AG04450 (cell line): ENCODE measurements at regions not wholly inside any gene's neighbourhood (a gene's known extent, or its start where the extent isn't known, plus 50 kb on each side); places are given as distances from the start of the nearest gene placed in this dataset.
A peak's percentile ranks its signal among the peaks of the same experiment; 100 is the strongest.

Experiments
- CTCF ChIA-PET: fragments of 300-600, 350-600 bp; formaldehyde crosslinking; extraction: SDS; loops from one replicate; lab custom pipeline; 2022; ENCODE audit warnings: antibody characterized with exemption, inconsistent platforms; lab: Charles Lee
- POLR2A ChIA-PET: fragments of 350-600 bp; formaldehyde crosslinking; extraction: SDS; loops from one replicate; lab custom pipeline; 2021; ENCODE audit warnings: antibody characterized with exemption, inconsistent platforms; lab: Yijun Ruan, JAX
- DNase-seq: peaks from one replicate; pipeline ENCODE4 v3.0.0-alpha.2; 2011; ENCODE audit warnings: low read depth, low spot score
- H3K27ac ChIP-seq: one replicate; pipeline ENCODE4 v1.5.1; 2012; ENCODE audit warnings: low read depth, low read length, control low read depth
- H3K27me3 ChIP-seq: one replicate; pipeline ENCODE4 v1.6.0; 2012; ENCODE audit warnings: low read length; ENCODE audit not compliant: control insufficient read depth, insufficient read depth
- H3K4me3 ChIP-seq: 2 replicates; pipeline ENCODE4 v1.5.1; 2011; ENCODE audit warnings: mild to moderate bottlenecking, low read depth, low read length, control low read depth
- H3K9me3 ChIP-seq: 2 replicates; pipeline ENCODE4 v1.5.1; 2012; ENCODE audit warnings: low read length; ENCODE audit not compliant: control insufficient read depth, insufficient read depth
- TF ChIP-seq, protein P1 (sequence below): IDR thresholded peaks from 2 replicates; pipeline ENCODE4 v1.5.1; 2011; ENCODE audit warnings: low read depth, low read length, control low read depth, inconsistent platforms

DNA sequence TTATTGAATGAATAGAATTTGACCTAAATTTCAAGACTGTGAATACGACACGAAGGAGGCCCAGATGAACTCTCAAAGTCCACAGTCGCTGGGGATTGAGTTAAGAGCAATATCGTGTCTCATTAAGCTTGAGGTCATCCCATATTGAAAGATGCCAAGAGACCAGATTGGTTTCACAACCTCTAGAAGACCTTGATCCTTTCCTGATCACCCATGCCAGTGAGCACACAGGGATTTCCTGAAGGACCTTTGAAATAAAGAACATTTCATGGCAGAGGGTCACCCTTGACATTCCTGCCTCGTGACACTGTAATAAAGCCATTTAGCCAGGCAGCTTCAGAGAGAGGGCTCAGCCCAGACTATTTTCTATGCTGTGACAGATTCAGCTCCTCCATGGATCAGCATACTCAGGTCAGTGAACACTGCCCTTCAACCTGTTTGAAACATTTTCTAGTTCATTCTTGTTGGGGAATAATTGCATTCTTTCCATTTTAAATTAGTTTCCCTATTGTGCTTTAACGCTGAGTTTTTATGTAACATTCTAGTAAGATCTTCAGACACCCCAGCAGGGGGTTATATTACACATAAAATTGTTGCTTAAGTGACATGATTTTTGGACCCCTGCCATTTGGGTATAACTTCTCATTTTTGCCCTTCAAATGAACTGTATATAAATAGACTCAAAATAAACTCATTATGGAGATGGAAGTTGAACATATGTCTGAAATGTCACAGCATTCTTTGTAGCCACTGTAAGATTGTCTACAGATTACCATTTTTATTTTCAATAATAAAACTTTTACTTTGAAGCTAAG lies 213.2 kb downstream of the C12orf50 start:
- ChIA-PET POLR2A (no interaction called here), CTCF (interaction anchor here (0.5 to 1.3 kb wide), 3 partner anchors 13 to 257 kb away, joined by 3 to 5 read pairs (median 3); no protein-coding TSS in a partner anchor)
- no peaks in the 10 kb centered on the region for H3K27me3 ChIP-seq
- TF ChIP-seq, protein P1, sequence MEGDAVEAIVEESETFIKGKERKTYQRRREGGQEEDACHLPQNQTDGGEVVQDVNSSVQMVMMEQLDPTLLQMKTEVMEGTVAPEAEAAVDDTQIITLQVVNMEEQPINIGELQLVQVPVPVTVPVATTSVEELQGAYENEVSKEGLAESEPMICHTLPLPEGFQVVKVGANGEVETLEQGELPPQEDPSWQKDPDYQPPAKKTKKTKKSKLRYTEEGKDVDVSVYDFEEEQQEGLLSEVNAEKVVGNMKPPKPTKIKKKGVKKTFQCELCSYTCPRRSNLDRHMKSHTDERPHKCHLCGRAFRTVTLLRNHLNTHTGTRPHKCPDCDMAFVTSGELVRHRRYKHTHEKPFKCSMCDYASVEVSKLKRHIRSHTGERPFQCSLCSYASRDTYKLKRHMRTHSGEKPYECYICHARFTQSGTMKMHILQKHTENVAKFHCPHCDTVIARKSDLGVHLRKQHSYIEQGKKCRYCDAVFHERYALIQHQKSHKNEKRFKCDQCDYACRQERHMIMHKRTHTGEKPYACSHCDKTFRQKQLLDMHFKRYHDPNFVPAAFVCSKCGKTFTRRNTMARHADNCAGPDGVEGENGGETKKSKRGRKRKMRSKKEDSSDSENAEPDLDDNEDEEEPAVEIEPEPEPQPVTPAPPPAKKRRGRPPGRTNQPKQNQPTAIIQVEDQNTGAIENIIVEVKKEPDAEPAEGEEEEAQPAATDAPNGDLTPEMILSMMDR: no peak
- no peaks in the 10 kb centered on the region for H3K9me3 ChIP-seq
- DNase-seq: no peak
- no peak overlapping the region for H3K4me3 ChIP-seq
- no peak overlapping the region for H3K27ac ChIP-seq

DNA sequence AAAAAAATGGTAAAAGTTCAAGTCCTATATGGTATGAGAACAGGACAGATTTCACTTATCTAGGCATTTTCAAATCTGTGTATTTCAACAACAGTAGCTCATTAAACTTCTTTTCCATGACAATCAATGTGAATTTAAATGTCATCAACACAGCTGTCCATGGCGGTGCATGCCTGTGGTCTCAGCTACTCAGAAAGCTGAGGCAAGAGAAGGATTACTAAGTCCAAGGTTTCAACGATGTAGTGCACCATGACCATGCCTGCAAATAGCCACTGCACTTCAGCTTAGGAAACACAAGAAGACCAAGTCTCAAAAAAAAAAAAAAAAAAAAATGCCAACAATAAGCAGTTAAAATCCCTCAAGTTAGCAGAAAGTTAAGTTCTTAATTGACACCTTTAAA lies 214.6 kb downstream of the C12orf50 start:
- H3K27me3 ChIP-seq: no peaks in the 10 kb centered on the region
- no peaks in the 10 kb centered on the region for H3K9me3 ChIP-seq
- TF ChIP-seq, protein P1: no peak
- H3K27ac ChIP-seq: no peak overlapping the region
- no peak overlapping the region for H3K4me3 ChIP-seq
- ChIA-PET POLR2A (interaction anchor here (0.7 kb wide), 1 partner anchor 35 kb away, joined by 3 read pairs; no protein-coding TSS in a partner anchor), CTCF (interaction anchor here (1.1 kb wide), 1 partner anchor 34 kb away, joined by 3 read pairs; no protein-coding TSS in a partner anchor)
- DNase-seq: no peak

DNA sequence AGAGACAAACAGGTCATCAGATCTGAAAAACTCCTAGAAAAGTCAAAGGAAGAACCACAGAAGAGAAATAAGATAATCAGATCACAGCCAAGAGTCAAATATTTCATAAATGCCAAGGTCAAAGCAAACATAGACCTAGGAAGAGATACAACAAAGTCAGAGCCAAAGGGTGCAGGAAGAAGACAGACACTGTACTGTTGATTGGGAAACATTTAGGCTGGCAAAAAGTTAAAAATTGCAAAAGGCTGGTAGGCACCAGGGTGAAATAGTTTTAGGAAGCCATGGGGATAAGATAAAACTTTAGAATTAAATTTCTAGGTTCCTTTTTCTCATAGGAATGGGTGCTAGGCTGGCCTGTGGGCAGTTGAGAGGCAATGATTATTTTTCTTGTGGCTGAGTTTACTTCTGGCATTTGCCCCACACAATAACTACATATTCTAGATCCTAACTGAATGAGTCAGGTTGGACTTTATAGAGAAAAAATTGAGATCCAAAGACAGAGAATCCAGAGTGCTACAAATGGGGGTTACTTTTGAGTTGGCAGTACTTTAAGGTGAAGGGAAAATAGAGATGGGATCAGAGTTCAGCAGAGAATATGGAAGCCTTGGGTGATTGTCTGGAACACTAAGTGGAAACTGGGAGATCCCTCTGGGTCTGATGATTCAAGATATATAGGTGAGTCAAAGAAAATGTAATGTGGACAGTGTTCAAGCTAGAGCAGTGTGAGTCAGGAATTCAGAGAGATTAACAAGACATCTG lies 215.5 kb downstream of the C12orf50 start:
- CTCF ChIA-PET: interaction anchor here (1.1 kb wide), 1 partner anchor 35 kb away, joined by 3 read pairs; no protein-coding TSS in a partner anchor
- no peak overlapping the region for H3K4me3 ChIP-seq
- TF ChIP-seq, protein P1: no peak
- POLR2A ChIA-PET: interaction anchor here (0.7 kb wide), 1 partner anchor 34 kb away, joined by 3 read pairs; no protein-coding TSS in a partner anchor
- DNase-seq: peak; percentile 47
- H3K27me3 ChIP-seq: no peaks in the 10 kb centered on the region
- no peaks in the 10 kb centered on the region for H3K9me3 ChIP-seq
- peak overlapping the region; percentile 12 for H3K27ac ChIP-seq

DNA sequence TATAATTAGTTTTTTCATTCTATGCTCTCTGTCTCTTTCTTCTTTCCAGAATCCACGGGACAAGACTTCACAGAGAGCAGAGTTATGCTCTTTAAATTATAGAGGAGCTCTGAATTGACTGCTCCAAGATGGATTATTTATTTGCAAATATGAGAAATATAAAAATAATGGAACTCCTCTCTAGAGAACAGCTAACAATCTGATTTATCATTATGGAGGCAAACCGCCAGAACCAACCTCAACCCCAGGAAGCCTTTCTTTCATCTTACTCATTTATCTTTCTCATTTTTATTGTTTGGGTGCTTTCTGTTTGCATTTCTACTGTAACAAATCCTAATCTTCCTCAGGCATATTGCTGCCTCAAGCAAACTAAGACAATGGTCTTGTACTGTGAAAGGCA lies 216.5 kb downstream of the C12orf50 start:
- H3K27ac ChIP-seq: no peak overlapping the region
- DNase-seq: no peak
- ChIA-PET POLR2A (interaction anchor here (0.8 kb wide), 1 partner anchor 56 kb away, joined by 5 read pairs; no protein-coding TSS in a partner anchor), CTCF (no interaction called here)
- no peaks in the 10 kb centered on the region for H3K9me3 ChIP-seq
- H3K27me3 ChIP-seq: no peaks in the 10 kb centered on the region
- TF ChIP-seq, protein P1: no peak
- H3K4me3 ChIP-seq: no peak overlapping the region
